ENCODE measurements at regions not wholly inside any gene's neighbourhood (a gene's known extent, or its start where the extent isn't known, plus 50 kb on each side); places are given as distances from the start of the nearest gene placed in this dataset.
A peak's percentile ranks its signal among the peaks of the same experiment; 100 is the strongest.

- peak; percentile 5 for DNase-seq (ENCODE audit: low read depth, low spot score)
- no peak overlapping the region for H3K4me3 ChIP-seq (ENCODE audit: low read depth, low read length)
Observed at GRCh38 chr4:183797445-183798300, 107.4 kb upstream of the STOX2 start.

DNA sequence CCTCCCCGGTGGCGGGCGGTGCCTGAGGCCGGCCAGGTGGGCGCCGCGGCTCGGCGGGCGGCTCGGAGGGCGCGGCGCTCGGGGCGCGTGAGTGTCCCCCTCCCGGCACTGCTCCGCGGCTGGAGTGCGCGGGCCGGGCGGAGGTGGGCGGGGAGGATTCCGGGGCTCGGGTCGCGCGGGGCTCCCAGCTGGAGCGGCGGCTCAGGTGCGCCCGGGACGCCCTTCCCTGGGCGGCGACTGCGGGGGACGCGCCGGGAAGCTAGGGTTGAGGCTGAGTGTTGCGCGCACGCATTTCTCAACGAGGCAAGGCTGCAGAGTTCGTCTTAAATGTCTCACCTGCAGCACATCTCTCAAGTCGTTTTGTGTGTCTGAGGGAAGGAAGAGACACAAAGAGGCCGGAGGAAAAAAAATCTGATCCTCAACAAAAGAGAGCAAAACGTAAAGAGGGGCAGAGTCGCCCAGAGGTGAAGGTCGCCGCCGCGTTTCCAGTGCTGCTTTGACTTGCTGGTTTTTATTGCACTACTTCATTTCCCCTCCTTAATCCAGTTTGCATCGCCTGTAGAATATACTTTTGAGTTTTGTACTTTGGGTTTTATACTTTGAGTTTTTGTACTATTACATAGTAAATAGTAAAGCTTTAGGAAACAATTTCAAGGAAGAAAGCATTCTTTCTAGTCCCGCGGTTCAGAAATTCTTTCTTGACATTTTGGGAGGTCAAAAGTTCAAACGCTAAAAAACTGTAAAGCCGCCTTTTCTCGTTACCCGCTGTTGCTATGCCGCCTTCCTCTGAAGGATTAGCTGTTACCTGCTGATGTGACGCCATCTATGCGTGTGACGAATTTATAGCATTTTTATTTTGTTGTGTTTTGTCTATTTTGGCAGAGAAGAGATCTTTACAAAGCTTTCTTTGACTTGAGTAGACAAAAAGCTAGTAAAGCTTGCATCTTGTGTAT, 106.5 kb upstream of the STOX2 start:
- H3K4me3 ChIP-seq (ENCODE audit: low read depth, low read length) = no peak overlapping the region
- TF ChIP-seq CTCF (IDR thresholded peaks at IDR 0.05; ENCODE audit: low read depth, low read length) = no peak
- in situ Hi-C loops (cut with HindIII; ENCODE audit: low sequenced_read_pairs) = no loop called here
- DNase-seq (ENCODE audit: low read depth, low spot score) = no peak

More at GRCh38 chr4:183797445-183798300, 107.4 kb upstream of the STOX2 start:
- in situ Hi-C loops (cut with HindIII; ENCODE audit: low sequenced_read_pairs) = no loop called here
- TF ChIP-seq CTCF (IDR thresholded peaks at IDR 0.05; ENCODE audit: low read depth, low read length) = no peak

GRCh38 chr4:183801457-183802165, 103.5 kb upstream of the STOX2 start:
- in situ Hi-C loops (cut with HindIII; ENCODE audit: low sequenced_read_pairs) = no loop called here
- no peak for DNase-seq (ENCODE audit: low read depth, low spot score)
- H3K4me3 ChIP-seq (ENCODE audit: low read depth, low read length) = no peak overlapping the region
- no peak for TF ChIP-seq CTCF (IDR thresholded peaks at IDR 0.05; ENCODE audit: low read depth, low read length)

- in situ Hi-C loops (cut with HindIII; ENCODE audit: low sequenced_read_pairs) = no loop called here
- DNase-seq (ENCODE audit: low read depth, low spot score) = no peak
- no peak for TF ChIP-seq CTCF (IDR thresholded peaks at IDR 0.05; ENCODE audit: low read depth, low read length)
- no peak overlapping the region for H3K4me3 ChIP-seq (ENCODE audit: low read depth, low read length)
Observed at GRCh38 chr4:183806341-183806740, 98.8 kb upstream of the STOX2 start.

DNA sequence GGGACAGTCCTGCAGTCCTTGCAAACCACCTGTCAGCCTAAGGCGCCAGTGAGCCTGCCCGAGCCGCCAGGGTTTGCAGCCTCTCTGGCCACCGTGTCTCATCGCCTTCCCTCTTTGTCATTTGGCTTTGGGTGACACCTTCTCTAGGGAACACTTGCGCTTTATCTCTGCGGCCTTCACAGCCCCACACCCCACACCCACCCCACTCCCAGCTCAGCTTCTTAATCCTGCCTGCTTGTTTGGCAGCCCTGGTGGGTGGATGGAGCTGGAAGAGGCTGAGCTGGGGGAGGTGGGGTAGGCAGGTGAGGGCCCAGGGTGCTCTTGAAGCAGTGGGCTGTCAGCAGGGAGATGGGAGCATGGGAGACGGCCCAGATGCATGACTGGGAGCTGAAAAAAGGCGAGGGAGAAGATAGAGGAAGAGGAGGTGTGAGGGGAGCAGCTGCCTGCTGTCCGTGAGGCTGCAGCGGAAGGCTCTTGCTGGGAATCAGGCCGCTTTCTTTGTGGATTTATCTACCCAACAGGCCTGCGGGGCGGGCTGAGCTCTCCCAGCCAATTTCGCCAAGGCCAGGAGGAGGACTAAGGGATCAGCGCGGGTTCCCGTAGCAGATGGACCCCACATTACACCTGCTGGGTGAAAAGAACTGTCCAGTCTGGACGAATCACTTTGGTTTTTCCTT, 97.5 kb upstream of the STOX2 start:
- no peak for DNase-seq (ENCODE audit: low read depth, low spot score)
- H3K4me3 ChIP-seq (ENCODE audit: low read depth, low read length) = no peak overlapping the region
- in situ Hi-C loops (cut with HindIII; ENCODE audit: low sequenced_read_pairs) = no loop called here
- TF ChIP-seq CTCF (IDR thresholded peaks at IDR 0.05; ENCODE audit: low read depth, low read length) = no peak

DNA sequence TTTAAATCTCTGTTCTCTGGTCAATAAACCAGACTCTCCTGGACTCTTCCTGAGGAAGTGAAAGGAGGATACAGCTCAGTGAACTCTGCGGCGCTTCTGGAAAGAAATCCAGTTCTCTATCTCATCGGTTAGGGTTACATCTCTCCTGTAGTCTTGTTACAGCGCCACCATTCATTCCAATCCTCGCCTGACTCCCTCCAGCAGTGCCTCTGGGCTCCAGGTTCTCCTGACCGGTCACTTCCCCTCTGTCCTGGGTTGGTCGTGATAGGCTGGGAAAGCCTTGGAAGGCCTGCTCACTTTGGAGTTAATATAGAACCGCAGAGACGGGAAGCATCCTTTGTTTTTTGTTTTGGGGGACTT, 97.0 kb upstream of the STOX2 start:
- TF ChIP-seq CTCF (IDR thresholded peaks at IDR 0.05; ENCODE audit: low read depth, low read length) = no peak
- H3K4me3 ChIP-seq (ENCODE audit: low read depth, low read length) = no peak overlapping the region
- DNase-seq (ENCODE audit: low read depth, low spot score) = no peak
- in situ Hi-C loops (cut with HindIII; ENCODE audit: low sequenced_read_pairs) = no loop called here

All from astrocyte of the spinal cord (primary cell).